ENCODE measurements at regions not wholly inside any gene's neighbourhood (a gene's known extent, or its start where the extent isn't known, plus 50 kb on each side); places are given as distances from the start of the nearest gene placed in this dataset.
"Not testable (repeated sequence)": the region's sequence is repeated elsewhere in the genome, so short reads cannot be mapped to it uniquely, and the experiment has no call there.

DNA sequence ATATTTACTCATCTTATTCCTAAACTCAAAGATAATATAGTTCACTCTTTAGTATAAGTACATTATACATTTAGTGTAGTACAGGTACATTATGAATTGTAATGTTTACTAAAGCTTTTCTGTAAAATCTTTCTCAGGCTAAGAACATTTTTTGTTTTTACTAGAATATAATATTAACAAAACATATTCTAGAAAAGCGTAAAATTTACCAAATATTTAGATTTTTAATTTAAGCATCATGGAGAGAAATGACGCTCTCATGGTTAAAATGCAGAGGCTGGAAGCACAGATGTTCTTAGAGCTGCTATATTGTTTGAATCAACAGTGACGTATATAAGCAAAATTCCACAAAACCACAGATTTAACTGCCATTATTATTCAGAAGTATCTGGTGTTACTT is 54.7 kb upstream of the NBPF15 start:
- peak; percentile 9 for DNase-seq

DNA sequence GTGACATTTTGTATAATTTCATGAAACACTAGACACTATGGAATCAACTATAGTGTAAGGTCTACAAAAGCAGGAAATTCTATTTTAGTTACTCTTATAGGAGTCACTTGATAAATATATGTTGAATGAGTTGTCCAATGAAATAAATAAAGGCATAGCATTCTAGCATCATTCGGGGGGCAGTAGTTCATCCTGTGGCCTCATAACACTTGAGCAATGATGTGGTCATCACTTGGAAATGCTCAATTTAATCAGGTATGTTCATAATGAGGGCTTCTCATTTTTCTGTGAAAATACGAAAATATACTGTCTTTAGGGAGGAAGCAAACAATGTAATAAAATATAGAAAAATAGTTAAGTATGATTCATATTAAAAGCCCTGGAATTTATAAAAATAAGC is 55.4 kb upstream of the NBPF15 start:
- peak; percentile 56 for DNase-seq

DNA sequence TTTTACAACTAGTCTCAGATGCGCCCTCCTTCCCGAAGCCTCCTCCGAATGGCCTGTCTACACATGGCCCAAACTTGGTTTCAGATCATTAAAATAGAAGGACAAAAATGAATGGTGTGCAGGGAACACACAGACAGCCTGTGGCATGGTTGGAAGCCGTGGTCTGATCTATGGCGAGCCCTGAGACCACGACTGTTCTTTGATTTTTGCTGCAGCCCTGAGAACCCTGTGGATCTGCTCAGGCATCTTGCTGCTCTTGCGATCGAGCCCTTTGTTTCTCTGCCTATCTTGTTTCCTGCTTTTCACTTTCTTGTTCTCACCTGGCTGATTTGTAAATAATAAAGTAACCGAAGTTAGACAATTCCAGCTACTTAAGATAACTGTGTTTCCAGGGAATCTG is 57.0 kb upstream of the NBPF15 start:
- DNase-seq = not testable (repeated sequence)

DNA sequence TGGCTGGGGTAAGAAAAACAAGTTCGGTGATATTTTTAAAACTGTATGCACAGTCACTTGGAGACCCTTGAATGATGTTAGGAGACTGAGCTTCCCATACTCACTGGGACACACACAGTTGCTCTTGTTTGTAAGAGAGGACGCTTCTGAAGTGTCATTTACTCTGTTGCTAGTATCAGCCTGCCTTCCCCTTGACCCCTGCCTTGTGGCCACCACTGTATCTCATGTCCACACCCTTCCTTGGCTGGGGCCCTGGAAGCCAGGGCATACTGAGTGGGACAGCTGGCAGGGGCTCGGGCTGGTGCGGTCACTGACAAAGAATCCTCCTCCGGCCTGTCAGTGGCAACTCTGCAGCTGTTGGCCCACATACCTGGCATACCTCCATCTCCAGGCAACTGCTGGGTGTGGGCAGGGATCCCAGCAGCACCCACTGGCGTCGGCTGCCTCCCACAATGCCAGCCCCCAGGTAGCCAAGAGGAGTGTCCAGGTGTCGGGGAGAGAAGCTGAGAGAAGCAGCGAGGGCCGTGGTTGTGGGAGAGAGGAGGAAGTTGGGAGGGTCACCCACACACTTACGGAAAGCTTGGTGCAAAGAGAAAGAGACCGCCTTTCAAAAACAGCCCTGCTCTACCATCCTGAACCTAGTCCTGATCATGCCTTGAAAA is 58.2 kb upstream of the NBPF15 start:
- DNase-seq = not testable (repeated sequence)

DNA sequence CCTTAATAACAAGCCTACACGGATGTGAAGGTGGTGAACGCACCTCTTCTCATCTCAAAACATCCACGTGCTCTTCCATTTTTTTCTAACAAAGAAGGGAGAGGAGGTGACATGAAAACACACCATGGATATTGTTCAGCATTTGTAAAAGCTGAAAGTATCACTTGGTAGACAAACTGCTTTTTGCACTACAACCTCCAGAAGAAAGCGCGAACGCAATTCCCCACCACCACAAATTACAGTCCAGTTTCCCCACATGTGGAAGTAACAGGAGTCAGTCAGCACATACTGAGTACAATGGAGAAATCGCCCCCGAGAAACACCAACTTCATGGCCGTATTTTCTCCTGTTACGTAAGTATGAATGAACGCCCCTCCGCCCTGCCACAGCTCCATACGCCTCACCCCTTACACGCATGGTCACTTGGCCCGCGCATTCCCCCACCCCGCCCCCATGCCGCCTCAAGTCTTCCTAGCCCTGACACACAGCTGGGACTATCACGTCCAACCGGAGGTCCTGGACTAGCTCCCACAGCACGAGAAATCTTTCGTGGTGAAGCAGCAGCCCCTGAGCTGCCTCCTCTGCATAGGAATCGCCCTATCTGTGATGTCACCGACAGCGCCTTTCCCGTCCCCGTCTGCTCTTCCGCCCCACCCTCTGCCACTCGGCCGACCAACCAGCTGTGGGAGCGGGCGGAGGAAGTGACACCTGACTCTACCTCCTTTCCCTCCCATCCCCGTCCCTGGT is 62.4 kb upstream of the NBPF15 start:
- peak; percentile 47 for DNase-seq

DNA sequence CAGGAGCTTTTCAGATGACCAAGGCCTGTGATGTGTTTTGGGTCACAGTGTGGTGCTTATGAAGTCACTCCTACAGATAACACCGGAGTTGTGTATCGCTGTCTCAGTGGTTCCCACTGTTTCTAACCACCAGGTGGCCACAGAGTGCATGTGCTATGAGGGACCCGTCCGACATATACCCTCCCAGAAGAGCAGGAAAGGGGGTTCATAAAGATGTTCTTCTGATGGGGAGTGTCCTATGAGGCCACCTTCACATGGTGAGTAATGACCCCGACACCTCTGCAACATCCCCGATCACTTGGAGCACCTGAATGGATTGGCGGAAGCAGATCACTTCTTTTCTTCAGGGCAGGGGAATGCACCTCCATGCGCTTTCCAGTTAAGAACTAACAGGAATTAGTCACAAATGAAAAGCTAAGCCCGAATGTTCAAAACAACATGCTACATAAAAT is 60.5 kb upstream of the PPIAL4F start:
- DNase-seq = not testable (repeated sequence)

DNA sequence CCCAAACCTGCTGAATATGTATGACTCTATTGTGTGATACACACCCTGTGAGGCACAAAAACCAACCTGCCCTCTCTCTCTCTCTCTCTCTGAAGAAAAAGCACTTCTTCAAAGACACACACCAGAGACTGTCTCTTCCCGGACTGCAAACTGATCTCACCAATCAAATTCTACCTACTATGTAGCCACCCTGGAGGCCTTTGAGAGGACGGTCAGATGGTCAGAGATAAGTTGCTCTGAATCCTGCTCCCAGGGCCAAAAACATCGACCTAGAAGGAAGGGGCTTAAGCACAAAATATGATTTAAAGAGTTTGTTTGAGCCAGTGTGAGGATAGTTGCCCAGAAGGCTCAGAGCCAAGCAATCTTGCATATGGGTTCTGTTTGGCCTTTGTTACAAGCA is 59.2 kb upstream of the PPIAL4F start:
- not testable (repeated sequence) for DNase-seq

- not testable (repeated sequence) for DNase-seq
Observed at GRCh38 chr1:144534286-144534685, 58.4 kb upstream of the PPIAL4F start.

DNA sequence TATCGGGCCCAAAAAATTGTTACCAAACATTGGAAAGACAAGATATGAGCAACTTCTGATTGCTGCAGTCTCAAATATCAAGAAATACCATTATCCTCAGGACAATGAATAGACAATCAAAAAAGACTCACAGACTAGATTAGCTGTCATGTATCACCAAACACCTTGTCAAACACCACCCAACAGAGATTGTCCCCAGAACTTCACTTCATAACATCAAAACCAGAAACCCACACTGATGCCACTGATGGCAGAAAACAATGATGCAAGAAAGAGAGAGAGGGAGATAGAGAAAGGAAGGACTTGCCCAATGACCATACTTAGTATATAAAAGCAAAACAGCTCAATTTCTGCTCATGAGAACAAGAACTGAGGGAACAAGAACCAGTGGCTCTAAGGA is 56.0 kb upstream of the PPIAL4F start:
- not testable (repeated sequence) for DNase-seq

GRCh38 chr1:144537234-144537633 is 55.5 kb upstream of the PPIAL4F start:
- DNase-seq = not testable (repeated sequence)

DNA sequence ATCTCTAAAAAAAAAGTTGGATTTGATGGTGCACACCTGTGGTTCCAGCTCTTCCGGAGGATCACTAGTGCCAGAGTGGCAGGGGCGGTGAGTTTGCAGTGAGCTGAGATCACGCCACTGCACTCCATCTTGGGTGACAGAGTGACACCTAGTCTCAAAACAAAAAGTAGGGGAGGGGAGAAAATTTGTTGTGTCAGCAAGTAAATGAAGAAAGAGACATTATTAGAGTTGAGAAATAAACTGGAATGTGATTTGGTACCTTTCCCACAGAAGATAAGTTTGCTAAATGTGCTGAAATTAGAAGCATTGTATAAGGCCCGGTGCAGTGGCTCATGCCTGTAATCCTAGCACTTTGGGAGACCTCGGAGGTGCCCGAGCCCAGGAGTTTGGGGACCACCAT is 54.0 kb upstream of the PPIAL4F start:
- not testable (repeated sequence) for DNase-seq

GRCh38 chr1:144539191-144539960 is 53.3 kb upstream of the PPIAL4F start:
- not testable (repeated sequence) for DNase-seq
